GM19463 (cell line): ENCODE measurements at regions not wholly inside any gene's neighbourhood (a gene's known extent, or its start where the extent isn't known, plus 50 kb on each side); places are given as distances from the start of the nearest gene placed in this dataset.
"Not testable (repeated sequence)": the region's sequence is repeated elsewhere in the genome, so short reads cannot be mapped to it uniquely, and the experiment has no call there.

Source experiments
- ATAC-seq: cut with Tn5 transposase; IDR thresholded peaks from one replicate; pipeline ENCODE4 v1.9.1; 2021; ENCODE audit warnings: mild to moderate bottlenecking, moderate library complexity; ENCODE audit not compliant: unreplicated experiment

- ATAC-seq, result no peak
Measured at GRCh38 chr13:86409466-86410241, 610.4 kb upstream of the SLITRK6 start.

- no peak for ATAC-seq
Measured at GRCh38 chr13:86425170-86425815, 626.1 kb upstream of the SLITRK6 start.

- ATAC-seq, result no peak
Measured at GRCh38 chr13:86426437-86426836, 627.2 kb upstream of the SLITRK6 start.

- ATAC-seq, result no peak
Measured at GRCh38 chr13:86429756-86430155, 630.5 kb upstream of the SLITRK6 start.

GRCh38 chr13:86438034-86438433 is 638.8 kb upstream of the SLITRK6 start:
- ATAC-seq, result no peak

GRCh38 chr13:86445206-86445605 is 646.0 kb upstream of the SLITRK6 start:
- no peak for ATAC-seq

GRCh38 chr13:86445672-86446071 is 646.5 kb upstream of the SLITRK6 start:
- ATAC-seq, result no peak

GRCh38 chr13:86446311-86446710 is 647.1 kb upstream of the SLITRK6 start:
- no peak for ATAC-seq

GRCh38 chr13:86447479-86447878 is 648.3 kb upstream of the SLITRK6 start:
- no peak for ATAC-seq

- ATAC-seq, result no peak
Measured at GRCh38 chr13:86462011-86462410, 662.8 kb upstream of the SLITRK6 start.

- no peak for ATAC-seq
Measured at GRCh38 chr13:86464193-86464592, 665.0 kb upstream of the SLITRK6 start.

GRCh38 chr13:86474971-86475370 is 675.8 kb upstream of the SLITRK6 start:
- no peak for ATAC-seq

- ATAC-seq, result no peak
Measured at GRCh38 chr13:86476656-86477055, 677.4 kb upstream of the SLITRK6 start.

- no peak for ATAC-seq
Measured at GRCh38 chr13:86486582-86486981, 687.4 kb upstream of the SLITRK6 start.

- no peak for ATAC-seq
Measured at GRCh38 chr13:86491121-86491520, 691.9 kb upstream of the SLITRK6 start.

GRCh38 chr13:86501931-86502330 is 702.7 kb upstream of the SLITRK6 start:
- ATAC-seq, result not testable (repeated sequence)

GRCh38 chr13:86510792-86511191 is 711.6 kb upstream of the SLITRK6 start:
- ATAC-seq, result no peak

- ATAC-seq, result no peak
Measured at GRCh38 chr13:86541461-86541860, 742.2 kb upstream of the SLITRK6 start.

GRCh38 chr13:86554066-86554465 is 754.8 kb upstream of the SLITRK6 start:
- ATAC-seq, result no peak

GRCh38 chr13:86559901-86560300 is 760.7 kb upstream of the SLITRK6 start:
- no peak for ATAC-seq

- no peak for ATAC-seq
Measured at GRCh38 chr13:86562866-86563265, 763.6 kb upstream of the SLITRK6 start.

- ATAC-seq, result no peak
Measured at GRCh38 chr13:86563308-86563707, 764.1 kb upstream of the SLITRK6 start.
